Activated CD4-positive, alpha-beta memory T cell treated with anti-CD3 and anti-CD28 coated beads for 36 hours (primary cell): ENCODE measurements at regions not wholly inside any gene's neighbourhood (a gene's known extent, or its start where the extent isn't known, plus 50 kb on each side); places are given as distances from the start of the nearest gene placed in this dataset.

Experiments
- CTCF ChIA-PET: fragments of 350-600 bp; sonication (Branson Sonifier 250); formaldehyde crosslinking; loops from one replicate; lab custom pipeline; 2021; ENCODE audit warnings: antibody characterized with exemption, inconsistent platforms; lab: Charles Lee
- POLR2A ChIA-PET: fragments of 350-600 bp; sonication (Branson Sonifier 250); formaldehyde crosslinking; loops from one replicate; lab custom pipeline; 2021; ENCODE audit warnings: antibody characterized with exemption; lab: Charles Lee
- DNase-seq: peaks from one replicate; pipeline ENCODE4 v3.0.0-alpha.2; 2020
- H3K27ac Mint-ChIP-seq: one replicate; pipeline ENCODE4 v1.8.0; 2021; ENCODE audit warnings: mixed read lengths
- H3K27me3 Mint-ChIP-seq: one replicate; pipeline ENCODE4 v1.8.0; 2021; ENCODE audit warnings: mixed read lengths
- H3K36me3 Mint-ChIP-seq: one replicate; pipeline ENCODE4 v1.8.0; 2021; ENCODE audit warnings: mixed read lengths
- H3K4me1 Mint-ChIP-seq: one replicate; pipeline ENCODE4 v1.8.0; 2021; ENCODE audit warnings: low read depth, mixed read lengths
- H3K4me3 Mint-ChIP-seq: one replicate; pipeline ENCODE4 v1.8.0; 2021; ENCODE audit warnings: mild to moderate bottlenecking, mixed read lengths
- H3K9me3 Mint-ChIP-seq: one replicate; pipeline ENCODE4 v1.8.0; 2021; ENCODE audit warnings: mixed read lengths
- intact Hi-C: fragments of 100-400 bp; cut with micrococcal nuclease; formaldehyde crosslinking; loops from one replicate; pipeline ENCODE4 v1.15.1; 2023

DNA sequence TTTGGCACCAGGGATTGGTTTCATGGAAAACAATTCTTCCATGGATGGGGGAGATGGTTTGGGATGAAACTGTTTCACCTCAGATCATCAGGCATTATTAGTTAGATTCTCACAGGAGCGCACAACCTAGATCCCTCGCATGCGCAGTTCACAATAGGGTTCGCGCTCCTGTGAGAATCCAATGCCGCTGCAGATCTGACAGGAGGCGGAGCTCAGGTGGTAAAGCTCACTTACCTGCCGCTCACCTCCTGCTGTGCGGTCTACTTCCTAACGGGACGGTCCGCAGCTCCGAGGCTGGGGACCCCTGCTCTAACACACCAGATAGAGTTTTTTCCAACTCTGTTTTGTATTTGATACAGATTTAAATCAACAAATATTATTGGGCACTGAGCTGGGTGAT, 286.5 kb downstream of the MTX2 start:
- intact Hi-C loops = loop anchor here (2.0 kb wide), 1 partner anchor 429 kb away; no protein-coding TSS in a partner anchor
- ChIA-PET CTCF (interaction anchor here (0.9 to 1.1 kb wide), 3 partner anchors 22 to 428 kb away, joined by 3 to 5 read pairs (median 3); no protein-coding TSS in a partner anchor), POLR2A (no interaction called here)
- DNase-seq = no peak
- Mint-ChIP-seq H3K4me3 (no peak overlapping the region), H3K27me3 (peaks cover 57% of the 10 kb centered on the region), H3K36me3 (no peaks in the 10 kb centered on the region), H3K27ac (no peak overlapping the region), H3K9me3 (no peaks in the 10 kb centered on the region), H3K4me1 (peaks cover 9% of the 10 kb centered on the region)

DNA sequence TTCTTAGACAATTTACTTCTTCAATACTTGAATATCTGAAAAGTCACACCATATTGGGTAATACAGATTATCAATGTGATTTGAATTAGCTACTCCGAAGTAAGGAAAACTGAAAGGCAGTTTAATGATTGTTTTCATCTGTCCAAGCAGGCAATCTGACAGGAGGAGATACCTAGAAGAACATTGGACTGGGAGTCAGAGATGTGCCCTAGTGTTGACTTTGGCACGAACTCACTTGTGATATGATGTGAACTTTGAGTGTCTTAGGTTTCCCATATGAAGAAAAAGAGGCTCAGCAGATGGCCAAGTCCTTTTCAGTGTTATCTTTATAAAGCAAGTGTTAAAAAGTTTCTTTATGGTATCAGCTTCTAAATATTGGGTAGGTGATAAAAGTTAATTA, 287.1 kb downstream of the MTX2 start:
- intact Hi-C loops = no loop called here
- ChIA-PET POLR2A (no interaction called here), CTCF (interaction anchor here (0.9 to 1.1 kb wide), 3 partner anchors 22 to 429 kb away, joined by 3 to 5 read pairs (median 3); no protein-coding TSS in a partner anchor)
- DNase-seq = no peak
- Mint-ChIP-seq H3K4me3 (no peak overlapping the region), H3K9me3 (no peaks in the 10 kb centered on the region), H3K27ac (no peak overlapping the region), H3K27me3 (peaks cover 58% of the 10 kb centered on the region), H3K36me3 (no peaks in the 10 kb centered on the region), H3K4me1 (peaks cover 9% of the 10 kb centered on the region)

DNA sequence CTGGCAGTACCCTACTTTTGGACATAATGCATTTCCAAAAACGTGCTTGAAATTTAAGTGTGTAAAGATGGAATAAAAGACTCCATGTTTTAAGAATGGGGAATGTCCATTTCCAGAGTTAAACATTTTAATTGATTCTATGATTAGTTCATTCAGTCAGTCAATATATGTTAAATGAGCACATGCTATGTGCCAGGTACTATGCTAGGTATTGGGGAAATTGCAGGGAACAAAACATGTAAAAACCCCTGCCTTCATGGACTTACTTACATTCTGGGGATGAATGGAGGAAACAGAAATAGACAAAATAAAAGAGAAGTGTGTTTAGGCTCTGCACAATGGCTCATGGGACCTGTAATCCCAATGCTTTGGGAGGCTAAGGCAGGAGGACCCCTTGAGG, 288.6 kb downstream of the MTX2 start:
- POLR2A ChIA-PET = no interaction called here
- no peaks in the 10 kb centered on the region for H3K36me3 Mint-ChIP-seq
- CTCF ChIA-PET = no interaction called here
- no peak overlapping the region for H3K27ac Mint-ChIP-seq
- H3K9me3 Mint-ChIP-seq = no peaks in the 10 kb centered on the region
- peaks cover 9% of the 10 kb centered on the region for H3K4me1 Mint-ChIP-seq
- DNase-seq = no peak
- intact Hi-C loops = no loop called here
- H3K4me3 Mint-ChIP-seq = no peak overlapping the region
- peaks cover 47% of the 10 kb centered on the region for H3K27me3 Mint-ChIP-seq

DNA sequence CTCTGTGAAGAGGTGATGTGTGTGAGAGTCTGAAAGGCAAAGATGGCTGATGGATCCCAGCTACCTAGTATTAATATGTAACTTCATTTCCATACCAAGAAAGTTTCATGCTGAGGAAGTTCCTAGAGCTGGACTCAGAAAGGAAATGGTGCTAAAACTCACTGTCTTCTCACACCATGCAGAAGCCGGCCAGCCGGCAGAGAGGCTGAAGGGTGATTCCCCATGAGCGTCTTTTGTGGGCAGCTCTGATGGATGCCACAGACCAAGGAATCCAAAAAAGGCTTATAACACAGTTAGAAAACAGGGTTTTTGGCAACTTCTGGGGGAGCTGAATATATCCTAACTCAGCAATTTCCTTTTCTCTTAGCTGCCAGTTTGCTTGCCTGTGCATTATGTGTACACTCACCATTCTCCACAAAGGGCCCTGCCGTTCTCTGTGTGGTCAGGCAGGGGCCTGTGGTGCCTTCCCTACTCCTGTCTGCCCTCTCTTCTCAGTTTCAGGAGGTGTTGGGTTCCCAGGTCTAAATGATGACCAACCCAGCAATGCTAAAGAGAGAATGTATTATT, 289.4 kb downstream of the MTX2 start:
- Mint-ChIP-seq H3K4me1 (peaks cover 7% of the 10 kb centered on the region), H3K27me3 (peaks cover 44% of the 10 kb centered on the region), H3K27ac (no peak overlapping the region), H3K9me3 (no peaks in the 10 kb centered on the region), H3K4me3 (no peak overlapping the region), H3K36me3 (no peaks in the 10 kb centered on the region)
- POLR2A ChIA-PET = no interaction called here
- DNase-seq = no peak
- intact Hi-C loops = no loop called here
- CTCF ChIA-PET = no interaction called here

DNA sequence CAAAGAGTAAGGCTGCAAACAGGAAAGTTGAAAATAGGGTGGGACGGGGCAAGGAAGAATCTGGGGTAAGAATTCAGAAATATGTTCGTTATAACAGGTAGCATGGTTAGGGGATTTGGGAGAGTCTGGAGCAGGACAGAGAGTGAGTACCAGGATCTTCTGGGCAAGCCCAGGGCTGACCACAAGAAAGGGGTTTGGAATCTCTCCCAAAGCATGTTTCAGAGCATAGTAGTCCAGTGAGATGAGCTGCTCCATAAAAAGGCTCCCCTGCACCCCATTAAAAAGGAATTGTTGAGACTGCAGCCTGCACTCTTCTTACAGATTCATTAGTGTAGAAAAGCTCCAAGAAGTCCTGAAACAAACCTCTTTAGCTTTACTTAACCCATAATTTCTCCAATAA, 291.1 kb downstream of the MTX2 start:
- ChIA-PET POLR2A (interaction anchor here (0.5 kb wide), 1 partner anchor 351 kb away, joined by 5 read pairs; no protein-coding TSS in a partner anchor), CTCF (interaction anchor here (0.9 to 1.4 kb wide), 2 partner anchors 92 to 105 kb away, joined by 5 read pairs; no protein-coding TSS in a partner anchor)
- no peaks in the 10 kb centered on the region for H3K36me3 Mint-ChIP-seq
- no peak overlapping the region for H3K27ac Mint-ChIP-seq
- H3K4me3 Mint-ChIP-seq = no peak overlapping the region
- H3K27me3 Mint-ChIP-seq = peaks cover 36% of the 10 kb centered on the region
- H3K9me3 Mint-ChIP-seq = no peaks in the 10 kb centered on the region
- intact Hi-C loops = no loop called here
- H3K4me1 Mint-ChIP-seq = no peaks in the 10 kb centered on the region
- DNase-seq = no peak

DNA sequence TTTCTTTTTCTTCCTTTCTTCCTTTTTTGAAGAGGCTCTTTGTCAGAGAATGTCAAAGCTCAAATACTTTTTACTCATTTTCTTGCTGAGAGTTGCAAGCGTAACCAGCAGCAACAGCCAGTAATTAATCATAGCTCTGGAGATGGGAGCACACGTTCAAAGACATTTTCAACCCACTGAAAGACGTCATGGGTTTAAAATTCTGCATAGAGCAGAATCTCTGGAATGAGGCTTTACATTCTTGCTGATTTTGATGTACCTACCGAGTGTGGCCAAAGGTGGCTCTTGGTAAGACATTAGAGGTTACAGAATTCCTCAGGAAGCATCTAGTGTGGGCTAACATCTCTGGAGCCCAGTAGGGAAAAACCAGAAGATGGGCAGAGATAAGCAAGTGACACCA, 292.5 kb downstream of the MTX2 start:
- no peaks in the 10 kb centered on the region for H3K9me3 Mint-ChIP-seq
- CTCF ChIA-PET = interaction anchor here (1.4 kb wide), 1 partner anchor 107 kb away, joined by 5 read pairs; no protein-coding TSS in a partner anchor

DNA sequence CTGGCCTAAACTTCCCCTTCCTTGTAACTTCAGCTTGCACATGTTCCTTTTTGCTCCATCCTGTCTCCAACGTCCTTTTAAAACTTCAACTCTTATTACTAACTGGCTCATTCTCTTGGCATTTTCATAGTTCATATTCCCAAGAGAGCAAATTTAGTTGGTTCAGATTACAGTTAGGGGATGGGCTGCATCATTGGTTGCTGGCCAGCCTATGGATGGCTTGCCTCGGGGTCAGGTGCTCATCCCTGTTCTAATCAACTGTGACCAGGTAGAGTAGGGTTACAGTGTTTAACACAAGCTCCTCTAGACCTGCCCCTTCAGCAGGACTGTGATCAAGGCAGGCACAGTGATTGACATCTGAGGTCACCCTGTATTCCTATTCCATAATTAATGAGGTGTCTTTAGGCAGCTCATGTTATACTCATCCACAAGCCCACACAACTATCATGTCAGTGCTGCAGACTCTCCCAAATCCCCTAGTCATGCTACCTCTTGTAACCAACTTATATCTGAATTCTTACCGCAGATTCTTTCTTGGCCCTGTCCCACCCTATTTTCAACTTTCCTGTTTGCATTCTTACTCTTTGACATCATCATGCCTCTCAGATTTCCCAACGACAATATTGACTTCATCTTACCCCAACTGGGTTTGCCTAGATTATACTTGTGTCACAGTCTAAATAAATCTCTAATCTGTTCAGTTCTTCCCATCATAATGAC, 293.3 kb downstream of the MTX2 start:
- ChIA-PET POLR2A (no interaction called here), CTCF (no interaction called here)
- Mint-ChIP-seq H3K9me3 (no peaks in the 10 kb centered on the region), H3K27ac (no peak overlapping the region), H3K4me3 (no peak overlapping the region), H3K36me3 (no peaks in the 10 kb centered on the region), H3K4me1 (no peaks in the 10 kb centered on the region), H3K27me3 (peaks cover 24% of the 10 kb centered on the region)
- no peak for DNase-seq
- intact Hi-C loops = no loop called here

More for the DNA sequence above, 292.5 kb downstream of the MTX2 start:
- no peak overlapping the region for H3K4me3 Mint-ChIP-seq
- H3K27ac Mint-ChIP-seq = no peak overlapping the region
- POLR2A ChIA-PET = no interaction called here
- intact Hi-C loops = no loop called here
- no peak for DNase-seq
- H3K36me3 Mint-ChIP-seq = no peaks in the 10 kb centered on the region
- no peaks in the 10 kb centered on the region for H3K4me1 Mint-ChIP-seq
- H3K27me3 Mint-ChIP-seq = peaks cover 28% of the 10 kb centered on the region

DNA sequence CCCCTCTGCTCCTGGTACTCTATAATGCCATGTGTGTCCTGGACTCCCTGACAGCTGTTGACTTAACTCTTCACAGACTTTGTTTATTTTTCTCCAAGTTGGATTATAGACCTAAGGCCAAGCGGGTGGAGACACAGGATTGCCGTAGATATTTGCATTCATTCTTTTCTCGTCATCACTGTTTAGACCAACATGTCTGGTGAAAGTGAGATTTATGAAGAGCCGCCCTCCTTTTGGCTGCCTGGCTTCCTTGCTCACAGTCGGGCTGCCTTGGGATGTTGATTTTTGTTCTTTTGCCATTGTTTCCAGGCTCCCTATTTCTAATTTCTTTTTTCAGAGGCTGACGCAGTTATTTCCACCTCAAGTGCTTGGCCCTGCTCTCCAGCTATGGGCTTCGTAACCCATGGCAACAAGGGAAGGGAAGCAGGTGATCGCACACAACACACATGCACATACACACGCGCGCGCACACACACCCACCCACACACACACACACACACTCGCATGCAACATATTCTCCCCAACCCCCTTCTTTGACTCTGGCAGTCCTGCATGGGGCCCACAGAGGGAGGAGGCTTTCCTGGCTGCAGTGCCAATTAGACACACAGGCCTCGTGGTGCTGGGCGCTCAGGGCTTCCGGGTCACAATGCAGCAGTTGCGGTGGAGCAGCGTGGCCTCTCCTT, 296.5 kb downstream of the MTX2 start:
- Mint-ChIP-seq H3K4me1 (no peaks in the 10 kb centered on the region), H3K27me3 (peaks cover 26% of the 10 kb centered on the region), H3K4me3 (no peak overlapping the region), H3K9me3 (no peaks in the 10 kb centered on the region), H3K27ac (no peak overlapping the region), H3K36me3 (no peaks in the 10 kb centered on the region)
- POLR2A ChIA-PET = no interaction called here
- no peak for DNase-seq
- CTCF ChIA-PET = interaction anchor here (0.7 to 1.4 kb wide), 3 partner anchors 12 to 432 kb away, joined by 3 to 4 read pairs (median 3); no protein-coding TSS in a partner anchor
- intact Hi-C loops = no loop called here

DNA sequence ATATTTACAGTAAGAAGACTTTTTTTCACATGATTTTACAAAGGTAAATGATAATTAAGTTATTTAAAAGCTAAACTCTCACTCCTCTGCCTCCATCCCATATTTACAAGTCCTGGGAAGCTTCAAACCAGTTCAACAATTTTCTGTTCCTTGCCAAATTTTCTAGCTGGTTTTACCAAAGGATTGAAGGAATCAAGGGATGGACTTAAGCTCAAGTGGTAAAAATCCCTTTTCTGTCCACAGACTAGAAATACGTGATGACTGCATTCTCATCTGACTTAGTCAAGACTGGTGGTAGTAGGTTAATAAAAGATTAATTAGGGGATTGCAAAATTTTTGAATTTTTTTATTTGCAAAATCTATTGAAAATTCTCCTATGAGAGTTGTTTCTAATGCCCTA, 297.3 kb downstream of the MTX2 start:
- H3K36me3 Mint-ChIP-seq = no peaks in the 10 kb centered on the region
- H3K4me1 Mint-ChIP-seq = no peaks in the 10 kb centered on the region
- intact Hi-C loops = no loop called here
- DNase-seq = no peak
- CTCF ChIA-PET = interaction anchor here (1.0 kb wide), 1 partner anchor 12 kb away, joined by 4 read pairs; no protein-coding TSS in a partner anchor
- H3K4me3 Mint-ChIP-seq = no peak overlapping the region
- POLR2A ChIA-PET = no interaction called here
- H3K27ac Mint-ChIP-seq = no peak overlapping the region
- no peaks in the 10 kb centered on the region for H3K9me3 Mint-ChIP-seq
- peaks cover 24% of the 10 kb centered on the region for H3K27me3 Mint-ChIP-seq

DNA sequence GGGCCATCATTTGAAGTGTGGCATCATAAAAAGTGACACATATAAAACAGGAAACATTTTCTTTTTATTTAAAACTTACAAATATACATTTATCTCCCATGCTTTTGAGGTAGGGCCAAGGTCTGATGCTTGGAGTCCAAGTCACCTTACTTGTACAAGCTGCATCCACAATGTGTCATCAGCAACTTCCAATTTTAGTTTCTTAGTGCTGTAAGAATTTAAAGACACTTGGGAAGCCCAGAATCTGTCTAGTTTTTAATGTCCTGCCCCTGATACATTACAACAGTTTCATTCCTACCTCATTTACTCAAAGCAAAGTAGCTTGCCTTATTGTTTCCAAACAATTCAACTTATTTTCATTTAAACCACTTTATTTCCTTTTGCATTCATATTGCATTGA, 297.7 kb downstream of the MTX2 start:
- ChIA-PET POLR2A (no interaction called here), CTCF (interaction anchor here (1.0 kb wide), 1 partner anchor 13 kb away, joined by 4 read pairs; no protein-coding TSS in a partner anchor)
- Mint-ChIP-seq H3K27me3 (peaks cover 25% of the 10 kb centered on the region), H3K36me3 (no peaks in the 10 kb centered on the region), H3K27ac (no peak overlapping the region), H3K4me1 (no peaks in the 10 kb centered on the region), H3K4me3 (no peak overlapping the region), H3K9me3 (no peaks in the 10 kb centered on the region)
- intact Hi-C loops = no loop called here
- no peak for DNase-seq

DNA sequence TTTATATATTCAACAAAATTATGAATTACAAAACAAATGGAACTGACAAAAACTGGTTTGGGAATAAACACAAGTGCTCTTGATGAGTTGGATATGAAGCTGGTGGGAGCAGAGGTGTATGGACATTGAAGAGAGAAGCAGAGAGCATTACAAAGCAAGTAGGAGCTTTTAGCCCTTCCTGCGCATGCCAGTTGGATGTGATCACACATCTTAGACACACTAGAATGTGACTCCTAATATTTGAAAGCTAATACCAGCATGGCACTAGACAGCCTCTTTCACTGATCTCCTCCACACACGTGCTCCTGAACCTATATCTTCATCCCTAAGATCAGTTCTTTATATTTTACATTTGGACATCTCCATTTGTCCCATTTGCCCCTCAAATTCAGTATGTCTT, 298.1 kb downstream of the MTX2 start:
- H3K27ac Mint-ChIP-seq = no peak overlapping the region
- ChIA-PET CTCF (no interaction called here), POLR2A (no interaction called here)
- no peaks in the 10 kb centered on the region for H3K4me1 Mint-ChIP-seq
- intact Hi-C loops = no loop called here
- no peaks in the 10 kb centered on the region for H3K36me3 Mint-ChIP-seq
- DNase-seq = no peak
- peaks cover 26% of the 10 kb centered on the region for H3K27me3 Mint-ChIP-seq
- H3K4me3 Mint-ChIP-seq = no peak overlapping the region
- H3K9me3 Mint-ChIP-seq = no peaks in the 10 kb centered on the region

DNA sequence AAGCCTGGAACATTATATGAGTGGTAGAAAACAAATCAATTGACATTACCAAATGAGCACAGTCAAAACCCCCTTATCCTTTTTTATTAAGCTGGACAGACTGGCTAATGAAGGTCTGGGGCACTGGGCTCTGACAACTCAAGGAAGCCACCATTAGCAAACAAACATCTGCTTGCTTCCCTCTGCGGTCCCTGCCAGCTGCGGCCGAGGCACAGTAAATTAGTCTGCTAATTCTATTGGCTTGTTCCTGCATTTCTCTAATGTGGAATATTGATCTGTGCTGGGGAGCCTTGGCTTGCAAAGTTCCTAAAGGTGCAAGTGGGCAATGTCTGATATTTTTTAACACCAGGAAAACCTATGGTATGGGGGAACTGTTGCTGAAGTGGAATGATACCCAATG, 300.3 kb downstream of the MTX2 start:
- DNase-seq = no peak
- H3K27ac Mint-ChIP-seq = no peak overlapping the region
- POLR2A ChIA-PET = no interaction called here
- H3K36me3 Mint-ChIP-seq = no peaks in the 10 kb centered on the region
- peaks cover 27% of the 10 kb centered on the region for H3K27me3 Mint-ChIP-seq
- no peaks in the 10 kb centered on the region for H3K4me1 Mint-ChIP-seq
- H3K9me3 Mint-ChIP-seq = no peaks in the 10 kb centered on the region
- intact Hi-C loops = no loop called here
- H3K4me3 Mint-ChIP-seq = no peak overlapping the region
- CTCF ChIA-PET = no interaction called here
